ENCODE measurements at regions not wholly inside any gene's neighbourhood (a gene's known extent, or its start where the extent isn't known, plus 50 kb on each side); places are given as distances from the start of the nearest gene placed in this dataset.
A peak's percentile ranks its signal among the peaks of the same experiment; 100 is the strongest.

GRCh38 chr12:78407722-78408121 lies 456.9 kb upstream of the SYT1 start:
- no peak for DNase-seq

GRCh38 chr12:78414071-78414470 lies 450.5 kb upstream of the SYT1 start:
- DNase-seq = no peak

- peak; percentile 33 for DNase-seq
Observed at GRCh38 chr12:78418919-78419318, 445.7 kb upstream of the SYT1 start.

DNA sequence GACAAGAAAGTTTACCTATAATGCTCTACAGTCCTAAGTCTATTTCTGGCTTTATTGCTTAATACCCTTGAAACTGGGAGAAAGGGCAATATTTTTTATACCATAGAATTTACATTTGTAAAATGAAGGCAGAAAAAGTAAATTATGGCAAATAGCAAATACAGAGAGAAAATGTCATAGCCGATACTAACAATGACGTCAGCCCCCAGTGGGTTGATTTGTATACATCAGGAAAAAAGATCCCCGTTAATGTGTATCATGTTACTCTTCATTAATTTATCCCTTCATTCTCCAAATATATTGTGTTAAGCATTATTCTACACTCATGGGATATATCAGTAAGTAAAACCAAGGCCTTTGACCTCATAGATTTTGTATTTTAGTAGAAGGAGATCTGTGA lies 445.1 kb upstream of the SYT1 start:
- DNase-seq = no peak

DNA sequence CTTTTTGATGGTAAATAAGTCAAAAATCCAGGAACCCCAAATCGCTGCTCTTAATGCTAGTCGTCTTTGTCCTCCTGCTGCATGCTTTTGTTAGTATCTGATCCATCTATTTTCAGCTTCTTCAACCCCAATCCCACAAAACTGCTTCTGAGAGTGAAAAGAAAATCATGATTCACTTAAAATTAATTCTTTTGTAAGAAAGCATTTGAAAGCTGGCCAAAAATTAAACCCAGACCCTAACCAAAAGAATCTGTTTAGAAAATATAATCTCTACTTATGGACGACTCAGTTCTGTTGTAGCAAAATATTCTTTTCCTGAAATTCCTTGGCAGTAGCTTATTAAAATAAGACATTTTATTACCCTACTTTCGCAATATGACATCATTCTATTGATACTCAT lies 443.6 kb upstream of the SYT1 start:
- no peak for DNase-seq

- no peak for DNase-seq
Observed at GRCh38 chr12:78430551-78430950, 434.0 kb upstream of the SYT1 start.

DNA sequence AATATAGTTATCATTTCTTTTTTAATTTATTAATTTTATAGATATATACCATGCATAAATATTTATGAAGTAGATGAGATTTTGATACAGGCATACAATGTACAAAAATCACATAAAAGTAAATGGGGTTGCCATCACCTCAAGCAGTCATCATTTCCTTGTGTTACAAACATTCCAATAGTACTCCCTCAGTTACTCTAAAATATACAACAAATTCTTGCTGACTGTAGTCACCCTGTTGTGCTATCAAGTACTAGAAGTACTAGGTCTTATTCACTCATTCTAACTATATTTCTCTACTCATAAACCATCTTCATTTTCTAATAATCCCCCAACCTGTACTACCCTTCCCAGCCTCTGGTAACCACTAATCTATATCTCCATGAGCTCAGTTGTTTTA lies 432.6 kb upstream of the SYT1 start:
- no peak for DNase-seq

- no peak for DNase-seq
Observed at GRCh38 chr12:78439666-78440065, 424.9 kb upstream of the SYT1 start.

DNA sequence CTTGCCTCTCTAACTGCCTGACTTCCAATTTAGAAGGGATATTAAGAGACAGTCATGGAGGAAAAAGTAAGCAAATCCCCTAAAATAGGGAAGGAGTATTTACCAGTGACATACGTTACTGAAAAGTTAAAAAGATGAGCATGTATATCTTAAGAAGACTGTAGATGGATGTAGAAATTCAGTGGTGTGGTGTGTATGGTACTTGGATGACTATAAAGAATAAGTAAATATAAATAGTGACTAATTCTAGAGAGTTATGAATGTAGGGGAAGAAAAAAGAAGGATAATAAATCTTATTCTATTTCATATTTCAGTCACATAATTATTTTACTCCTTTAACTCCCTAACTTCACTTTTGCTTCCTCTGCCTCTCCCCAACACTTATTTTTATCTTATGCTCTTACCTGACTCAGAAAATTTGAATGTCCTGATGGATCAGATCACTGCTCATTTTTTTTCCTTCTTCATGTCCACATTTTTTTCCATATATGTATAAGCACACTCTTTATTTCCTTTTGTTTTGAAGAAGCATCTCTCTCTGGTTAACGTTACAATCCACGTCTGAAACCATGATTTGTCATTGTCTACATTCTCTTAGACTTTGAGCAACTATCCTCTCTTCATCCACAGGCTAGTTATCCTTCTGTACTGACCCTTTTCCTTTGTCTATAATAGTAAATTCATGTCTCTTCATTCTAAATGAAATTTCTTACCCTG lies 422.7 kb upstream of the SYT1 start:
- no peak for DNase-seq

GRCh38 chr12:78442454-78442801 lies 422.1 kb upstream of the SYT1 start:
- no peak for DNase-seq

- no peak for DNase-seq
Observed at GRCh38 chr12:78446555-78446954, 418.0 kb upstream of the SYT1 start.

DNA sequence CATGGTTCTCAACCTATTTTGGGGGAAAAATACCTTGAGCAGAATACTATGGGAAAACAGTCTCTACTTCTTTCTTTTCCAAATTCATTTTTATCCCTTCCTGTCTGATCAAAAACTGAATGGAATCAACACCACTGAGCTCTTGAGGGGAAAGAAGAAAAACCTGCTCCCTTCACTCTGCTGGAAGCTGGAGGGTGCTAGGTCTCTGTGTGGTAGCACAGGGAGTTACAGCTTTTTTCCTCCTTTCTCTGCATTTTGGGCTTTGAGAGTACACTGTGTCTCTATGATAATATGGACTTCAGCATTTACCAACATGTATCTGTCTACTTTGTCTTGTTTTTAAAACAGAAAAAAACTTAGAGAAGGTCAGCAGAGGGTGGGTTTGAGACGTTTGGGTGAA lies 417.2 kb upstream of the SYT1 start:
- DNase-seq = no peak

GRCh38 chr12:78448692-78449091 lies 415.9 kb upstream of the SYT1 start:
- no peak for DNase-seq

DNA sequence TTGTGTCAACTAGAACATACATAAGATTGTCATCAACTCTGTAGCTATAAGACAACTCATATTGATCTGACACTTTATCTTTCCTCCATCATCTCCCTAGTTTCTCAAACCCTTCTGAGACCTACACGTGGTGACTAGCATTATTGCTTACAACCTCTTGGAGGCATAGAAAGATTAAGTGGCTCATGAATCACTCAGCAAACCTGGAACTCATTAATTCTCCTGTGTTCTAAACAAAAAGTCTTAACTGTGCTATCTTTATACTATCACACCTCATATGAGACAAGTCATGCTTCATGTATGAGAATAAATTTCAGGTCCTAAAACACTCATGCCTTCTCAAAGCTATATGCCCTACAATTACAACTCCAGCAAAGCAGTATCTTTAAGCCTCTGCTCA lies 408.6 kb upstream of the SYT1 start:
- no peak for DNase-seq

- DNase-seq = peak; percentile 4
Observed at GRCh38 chr12:78457938-78458337, 406.6 kb upstream of the SYT1 start.

DNA sequence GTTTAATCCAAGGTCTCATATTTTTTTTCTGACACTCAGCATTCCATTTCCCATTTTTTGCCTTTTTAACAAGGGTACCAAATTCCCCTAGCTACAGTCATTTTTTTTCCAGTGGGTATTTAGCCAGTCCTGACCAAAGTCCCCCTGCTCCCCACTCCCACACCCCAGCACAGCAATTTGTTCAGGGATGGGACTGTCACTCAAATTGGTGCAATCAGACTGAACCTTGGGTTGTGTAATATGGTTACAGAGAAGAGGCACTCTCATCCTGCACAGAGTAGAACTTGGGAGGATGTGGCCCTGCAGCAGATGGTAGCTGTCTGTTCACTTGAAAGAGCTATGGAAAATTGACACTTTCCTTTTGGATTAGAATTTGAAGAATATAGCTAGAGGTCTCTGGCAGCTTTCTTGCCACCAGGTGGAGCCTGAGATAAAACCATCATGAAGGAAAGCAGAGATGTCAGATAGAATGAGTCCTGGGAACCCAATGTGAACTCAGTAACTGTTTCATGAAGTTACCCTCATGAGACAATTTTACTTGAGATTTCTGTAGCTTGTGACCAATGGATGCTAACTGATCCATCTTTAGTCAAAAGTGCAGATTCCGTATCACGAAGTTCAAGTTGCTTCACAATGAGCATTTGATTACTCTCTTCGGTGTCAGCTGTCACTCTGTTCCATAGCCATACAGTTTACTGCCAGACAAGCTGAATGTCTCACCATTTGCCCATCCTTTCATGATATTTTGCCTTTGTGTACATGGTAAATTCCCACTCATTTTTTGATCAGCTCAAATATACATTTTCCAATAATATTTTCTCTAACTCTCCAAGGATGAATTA lies 394.0 kb upstream of the SYT1 start:
- peak; percentile 37 for DNase-seq

DNA sequence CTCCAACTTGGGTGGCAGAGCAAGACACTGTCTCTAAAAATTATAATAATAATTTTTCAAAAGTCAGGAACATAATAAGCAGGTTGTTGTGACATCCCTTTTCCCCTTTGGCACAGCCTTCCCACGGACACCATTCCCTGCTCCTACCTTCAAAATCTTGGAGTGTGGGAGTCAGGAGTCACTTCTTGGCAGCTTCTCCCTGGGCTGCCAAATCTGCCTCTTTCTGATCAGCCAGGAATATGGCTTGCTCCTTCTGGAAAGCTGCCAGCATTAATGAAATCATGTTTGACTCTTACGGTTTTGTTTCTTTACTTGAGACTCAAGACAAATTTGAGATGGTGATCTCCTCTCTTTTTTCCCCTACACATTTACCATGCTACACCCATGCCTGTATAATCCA lies 391.4 kb upstream of the SYT1 start:
- no peak for DNase-seq

DNA sequence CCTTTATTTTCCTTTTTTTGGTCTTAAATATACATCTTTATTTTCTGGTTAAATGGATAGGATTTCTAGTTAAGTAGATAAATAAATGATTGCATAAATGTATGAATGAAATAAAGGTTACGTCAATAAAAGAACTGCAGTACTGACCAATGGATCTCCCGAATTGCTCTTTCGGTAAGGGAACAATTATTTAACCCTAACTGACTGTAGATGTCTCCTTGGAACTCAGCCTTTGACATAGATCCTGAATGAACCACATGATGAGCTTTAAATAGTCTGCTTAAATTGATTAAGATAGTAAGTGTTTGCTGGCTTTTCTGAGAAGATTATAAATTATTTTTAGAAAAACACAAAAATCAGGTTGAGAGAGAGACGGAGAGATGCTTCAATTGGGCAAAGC lies 391.0 kb upstream of the SYT1 start:
- no peak for DNase-seq

DNA sequence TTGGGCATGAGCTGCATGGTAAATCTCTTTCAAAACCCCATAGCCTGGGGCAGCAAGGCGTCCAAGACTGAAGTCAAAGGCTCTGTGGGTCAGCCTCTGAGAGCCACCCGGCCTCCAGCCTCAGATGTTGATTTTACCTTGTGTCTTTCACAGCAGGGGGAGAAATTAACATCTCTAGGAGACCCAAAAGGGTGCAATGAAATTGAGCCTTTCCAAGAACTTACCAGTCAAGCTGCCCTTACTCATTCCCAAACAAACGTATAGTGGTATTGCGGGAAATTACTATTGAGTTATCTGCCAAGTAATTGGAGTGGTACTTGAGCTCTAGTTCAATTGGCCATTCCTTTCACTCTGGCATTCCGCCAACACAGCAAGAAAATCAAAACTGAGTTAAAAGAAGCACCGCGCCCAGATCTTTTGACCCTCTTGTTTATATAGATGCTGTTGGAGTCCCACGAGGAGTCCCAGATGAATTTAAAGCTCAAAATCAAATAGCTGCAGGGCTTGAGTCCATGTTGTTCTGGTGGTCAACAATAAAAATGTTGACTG lies 380.7 kb upstream of the SYT1 start:
- DNase-seq = no peak

DNA sequence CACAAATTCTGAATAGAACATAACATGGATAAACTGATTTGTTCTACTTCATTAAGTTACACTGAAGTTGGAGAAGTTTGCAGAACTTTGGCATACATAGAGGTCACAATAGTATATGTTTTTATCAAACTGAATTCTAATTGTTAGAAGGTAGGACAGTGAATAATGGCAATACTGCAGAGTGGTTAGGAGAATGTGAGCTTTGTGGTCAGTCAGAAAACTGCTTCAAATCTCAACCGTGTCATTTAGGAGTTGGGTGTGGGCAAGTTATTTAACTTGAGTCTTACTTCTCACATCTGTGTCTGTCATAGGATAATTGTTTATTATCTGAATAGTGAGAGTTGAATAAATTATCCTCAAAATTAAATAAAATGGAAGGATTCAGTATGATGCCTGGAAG lies 374.6 kb upstream of the SYT1 start:
- DNase-seq = no peak

DNA sequence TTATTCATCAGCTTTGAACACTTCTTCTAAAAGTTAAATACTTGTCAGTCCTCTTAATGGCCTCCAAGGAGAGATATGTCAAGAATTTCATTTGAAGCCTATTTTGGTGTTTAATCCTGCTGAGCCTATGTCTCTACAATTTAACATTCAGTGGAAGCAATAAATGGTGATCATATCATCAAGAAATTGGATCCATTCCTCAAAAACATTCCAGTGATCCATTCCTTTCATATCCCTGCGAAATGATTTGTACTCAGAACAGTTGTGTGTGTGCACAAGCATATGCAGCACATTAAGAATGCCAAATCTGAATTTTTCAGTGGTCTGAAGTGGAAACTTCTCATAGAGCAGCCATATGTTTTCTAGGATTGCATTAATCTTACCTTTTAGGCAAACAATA lies 373.7 kb upstream of the SYT1 start:
- no peak for DNase-seq

GRCh38 chr12:78494911-78495310 lies 369.7 kb upstream of the SYT1 start:
- DNase-seq = no peak

- no peak for DNase-seq
Observed at GRCh38 chr12:78501825-78502224, 362.7 kb upstream of the SYT1 start.

- no peak for DNase-seq
Observed at GRCh38 chr12:78519422-78519821, 345.2 kb upstream of the SYT1 start.
